Upper lobe of left lung (tissue), 6 donors: ENCODE measurements at regions not wholly inside any gene's neighbourhood (a gene's known extent, or its start where the extent isn't known, plus 50 kb on each side); places are given as distances from the start of the nearest gene placed in this dataset.

Experiments used
- ATAC-seq, 2 donors: fragments of 200-7000 bp; cut with Tn5 transposase; one replicate each; pipeline ENCODE4 v1.9.1; 2022; ENCODE audit warnings: mild to moderate bottlenecking in 2 of 2, moderate library complexity in 2 of 2; ENCODE audit not compliant: low FRiP score in 2 of 2
- DNase-seq, 2 donors: peaks; one replicate each; pipeline ENCODE4 v3.0.0-alpha.2; 2019 to 2020
- H3K27ac ChIP-seq, 4 donors: fragments of 200-600 bp; sonication (generic); one replicate each; pipeline ENCODE4 v1.5.1; 2016 to 2019
- H3K27me3 ChIP-seq, 4 donors: fragments of 200-600 bp; sonication (generic); one replicate each; pipeline ENCODE4 v1.5.1; 2017 to 2019
- H3K36me3 ChIP-seq, 4 donors: fragments of 200-600 bp; sonication (generic); one replicate each; pipeline ENCODE4 v1.5.1; 2016 to 2019
- H3K4me1 ChIP-seq, 4 donors: fragments of 200-600 bp; sonication (generic); one replicate each; pipeline ENCODE4 v1.5.1; 2018 to 2019
- H3K4me3 ChIP-seq, 4 donors: fragments of 200-600 bp; sonication (generic); one replicate each; pipeline ENCODE4 v1.5.1; 2017 to 2019; ENCODE audit warnings: mild to moderate bottlenecking in 2 of 4, moderate library complexity in 1 of 4
- H3K9me3 ChIP-seq, 4 donors: fragments of 200-600 bp; sonication (generic); one replicate each; pipeline ENCODE4 v1.5.1; 2018 to 2019
- EP300 ChIP-seq, 4 donors: sonication (generic); formaldehyde crosslinking; IDR thresholded peaks; one replicate each; pipeline ENCODE4 v1.5.1; 2017; ENCODE audit warnings: antibody characterized with exemption in 4 of 4, control low read depth in 2 of 4
- POLR2A ChIP-seq, 4 donors: fragments of 450-650 bp; IDR thresholded peaks; one replicate each; pipeline ENCODE4 v1.5.1; 2016 to 2017; ENCODE audit warnings: antibody characterized with exemption in 4 of 4, mild to moderate bottlenecking in 2 of 4
- POLR2AphosphoS5 ChIP-seq, 2 donors: sonication (generic); formaldehyde crosslinking; IDR thresholded peaks; one replicate each; pipeline ENCODE4 v1.5.1; 2017; ENCODE audit warnings: antibody characterized with exemption in 2 of 2
- WGBS, 2 donors: methylation state at CpG; one replicate each; pipeline ENCODE4 v1.1.5; 2017 to 2018; 5-methylcytosine and 5-hydroxymethylcytosine counted together
- TF ChIP-seq, protein P1 (sequence below), 6 experiments: fragments of 450-650 bp in 4 of 6; fragments of 200-600 bp in 2 of 6; sonication (generic) in 2 of 6; IDR thresholded peaks; one replicate each; pipeline ENCODE4 v1.5.1; 2016 to 2019; ENCODE audit warnings: antibody characterized with exemption in 6 of 6
- donor health status: DM: no; HTN: no; CAD: no; lungs with moderate emphysema.
- donor health status: DM: no; HTN: yes; CAD: no; lungs with severe emphysema.

DNA sequence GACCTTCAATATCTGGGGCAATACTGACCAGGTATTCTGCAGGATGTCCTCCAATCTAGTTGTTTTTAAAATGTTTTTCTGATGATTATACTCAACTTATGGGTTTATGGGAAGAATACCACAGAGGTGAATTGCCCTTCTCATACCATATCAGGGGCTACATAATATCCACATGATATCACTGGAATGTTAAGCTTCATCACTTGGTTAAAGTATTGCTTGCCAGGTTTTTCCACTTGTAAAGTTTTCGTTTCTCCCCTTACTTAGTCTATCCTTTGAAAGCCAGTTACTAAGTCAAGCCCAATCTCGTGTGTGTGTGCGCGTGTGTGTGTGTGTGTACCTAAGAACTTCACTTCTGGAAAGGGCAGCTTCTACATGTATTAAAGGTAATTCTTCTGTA lies 980.9 kb upstream of the FBXO33 start:
- ATAC-seq (no peak), DNase-seq (no peak)
- Histone ChIP-seq H3K36me3 (no peaks in the 10 kb centered on the region), H3K4me1 (no peaks in the 10 kb centered on the region), H3K4me3 (no peak overlapping the region), H3K27ac (no peak overlapping the region), H3K9me3 (peaks cover 0 to 6% (median 2%) of the 10 kb centered on the region in 4 donors), H3K27me3 (no peaks in the 10 kb centered on the region)
- no peak for TF ChIP-seq POLR2AphosphoS5 (IDR thresholded peaks at IDR 0.05)
- TF ChIP-seq, protein P1, sequence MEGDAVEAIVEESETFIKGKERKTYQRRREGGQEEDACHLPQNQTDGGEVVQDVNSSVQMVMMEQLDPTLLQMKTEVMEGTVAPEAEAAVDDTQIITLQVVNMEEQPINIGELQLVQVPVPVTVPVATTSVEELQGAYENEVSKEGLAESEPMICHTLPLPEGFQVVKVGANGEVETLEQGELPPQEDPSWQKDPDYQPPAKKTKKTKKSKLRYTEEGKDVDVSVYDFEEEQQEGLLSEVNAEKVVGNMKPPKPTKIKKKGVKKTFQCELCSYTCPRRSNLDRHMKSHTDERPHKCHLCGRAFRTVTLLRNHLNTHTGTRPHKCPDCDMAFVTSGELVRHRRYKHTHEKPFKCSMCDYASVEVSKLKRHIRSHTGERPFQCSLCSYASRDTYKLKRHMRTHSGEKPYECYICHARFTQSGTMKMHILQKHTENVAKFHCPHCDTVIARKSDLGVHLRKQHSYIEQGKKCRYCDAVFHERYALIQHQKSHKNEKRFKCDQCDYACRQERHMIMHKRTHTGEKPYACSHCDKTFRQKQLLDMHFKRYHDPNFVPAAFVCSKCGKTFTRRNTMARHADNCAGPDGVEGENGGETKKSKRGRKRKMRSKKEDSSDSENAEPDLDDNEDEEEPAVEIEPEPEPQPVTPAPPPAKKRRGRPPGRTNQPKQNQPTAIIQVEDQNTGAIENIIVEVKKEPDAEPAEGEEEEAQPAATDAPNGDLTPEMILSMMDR (IDR thresholded peaks at IDR 0.05), result no peak
- TF ChIP-seq EP300 (IDR thresholded peaks at IDR 0.05), result no peak
- TF ChIP-seq POLR2A (IDR thresholded peaks at IDR 0.05), result no peak
- WGBS, 2 donors, result 35 to 58% methylated on average over 4 of the region's 4 CpGs

DNA sequence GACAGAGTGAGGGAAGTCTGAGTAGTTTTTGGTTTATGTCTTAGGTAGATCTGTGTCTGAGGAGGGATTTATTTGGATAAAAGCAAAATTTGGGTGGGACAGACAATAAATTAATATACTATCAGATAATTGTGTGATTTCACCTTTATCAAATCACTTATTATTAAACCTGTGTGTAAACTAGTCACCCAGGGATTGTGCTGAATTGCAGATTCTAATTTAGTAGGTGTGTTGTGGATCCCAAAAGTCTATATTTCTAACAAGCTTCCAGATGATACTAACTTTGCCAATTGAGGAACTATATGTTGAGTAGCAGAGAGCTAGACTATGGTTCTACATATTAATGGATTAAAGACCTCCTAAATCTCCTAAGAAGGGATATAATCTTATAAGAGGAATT lies 978.5 kb upstream of the FBXO33 start:
- Histone ChIP-seq H3K4me3 (no peak overlapping the region), H3K27ac (no peak overlapping the region), H3K36me3 (no peaks in the 10 kb centered on the region), H3K27me3 (no peaks in the 10 kb centered on the region), H3K9me3 (peaks cover 0 to 14% (median 5%) of the 10 kb centered on the region in 4 donors), H3K4me1 (no peaks in the 10 kb centered on the region)
- no peak for ATAC-seq
- no peak for DNase-seq
- no peak for TF ChIP-seq EP300 (IDR thresholded peaks at IDR 0.05)
- TF ChIP-seq POLR2A (IDR thresholded peaks at IDR 0.05), result no peak
- TF ChIP-seq POLR2AphosphoS5 (IDR thresholded peaks at IDR 0.05), result no peak
- TF ChIP-seq, protein P1 (IDR thresholded peaks at IDR 0.05), result no peak

DNA sequence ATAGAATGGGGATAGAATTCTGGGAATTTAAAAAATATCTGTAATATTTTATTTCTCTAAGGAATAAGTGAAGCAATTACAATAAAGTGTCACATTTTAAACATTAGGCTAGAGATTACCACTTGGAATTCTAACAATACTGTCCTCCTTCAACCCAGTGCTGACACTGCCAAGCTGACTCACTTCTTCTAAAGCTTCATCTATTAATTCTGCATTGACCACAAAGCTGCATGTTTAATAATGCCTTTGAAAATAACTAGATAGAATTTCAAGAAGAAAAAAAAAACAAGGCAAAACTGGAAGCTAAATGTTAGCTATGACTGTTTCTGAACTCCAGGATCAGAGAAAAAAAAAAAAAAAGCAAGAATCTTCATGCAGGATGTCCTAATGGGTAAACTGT lies 970.7 kb upstream of the FBXO33 start:
- Histone ChIP-seq H3K4me3 (no peak overlapping the region), H3K9me3 (peaks cover 0 to 8% (median 1%) of the 10 kb centered on the region in 4 donors), H3K27ac (no peak overlapping the region), H3K4me1 (no peaks in the 10 kb centered on the region), H3K27me3 (no peaks in the 10 kb centered on the region), H3K36me3 (no peaks in the 10 kb centered on the region)
- ATAC-seq, result no peak
- TF ChIP-seq POLR2A (IDR thresholded peaks at IDR 0.05) (no peak), EP300 (IDR thresholded peaks at IDR 0.05) (no peak), POLR2AphosphoS5 (IDR thresholded peaks at IDR 0.05) (no peak)
- TF ChIP-seq, protein P1 (IDR thresholded peaks at IDR 0.05), result no peak
- DNase-seq, result no peak

DNA sequence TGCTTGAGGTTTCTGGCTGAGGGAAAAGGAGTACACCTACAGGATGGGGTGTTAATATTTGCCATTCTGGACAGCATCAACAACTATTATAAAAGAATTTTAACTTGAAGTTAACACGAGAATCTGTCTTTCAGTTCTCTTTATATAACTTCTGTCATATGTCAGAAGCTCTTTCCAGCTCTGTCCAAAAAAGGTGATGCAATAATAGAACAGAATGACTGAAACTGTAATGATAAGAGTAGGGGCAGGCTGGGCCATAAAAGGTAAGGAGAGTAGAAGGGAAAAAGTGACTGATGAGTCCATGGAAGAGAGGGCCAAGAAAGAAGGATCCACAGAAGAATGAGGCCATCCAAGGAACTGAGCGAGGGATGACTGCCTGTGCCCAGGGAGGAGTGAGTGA lies 966.7 kb upstream of the FBXO33 start:
- 83 to 84% methylated on average over 2 of the region's 2 CpGs for WGBS, 2 donors
- no peak for ATAC-seq

More for the DNA sequence above, 966.7 kb upstream of the FBXO33 start:
- no peak overlapping the region for H3K4me3 ChIP-seq
- no peaks in the 10 kb centered on the region for H3K4me1 ChIP-seq
- H3K27ac ChIP-seq, result no peak overlapping the region
- H3K36me3 ChIP-seq, result no peaks in the 10 kb centered on the region
- DNase-seq, result no peak
- TF ChIP-seq POLR2AphosphoS5 (IDR thresholded peaks at IDR 0.05) (no peak), EP300 (IDR thresholded peaks at IDR 0.05) (no peak), POLR2A (IDR thresholded peaks at IDR 0.05) (no peak)
- TF ChIP-seq, protein P1 (IDR thresholded peaks at IDR 0.05), result no peak
- H3K27me3 ChIP-seq, result no peaks in the 10 kb centered on the region
- H3K9me3 ChIP-seq, result no peaks in the 10 kb centered on the region
